HEK293 (cell line): ENCODE measurements at regions not wholly inside any gene's neighbourhood (a gene's known extent, or its start where the extent isn't known, plus 50 kb on each side); places are given as distances from the start of the nearest gene placed in this dataset.

Source experiments
- CTCF ChIA-PET: fragments of 350-600 bp; formaldehyde crosslinking; extraction: SDS; loops from one replicate; lab custom pipeline; 2021; ENCODE audit warnings: antibody characterized with exemption; lab: Yijun Ruan, JAX
- POLR2A ChIA-PET: fragments of 300-600 bp; formaldehyde crosslinking; extraction: SDS; loops from one replicate; lab custom pipeline; 2020; ENCODE audit warnings: antibody characterized with exemption, inconsistent platforms; lab: Yijun Ruan, JAX
- H3K27ac ChIP-seq: fragments of 200-500 bp; sonication (Bioruptor generic); 2 replicates; pipeline ENCODE4 v1.5.1; 2014; ENCODE audit warnings: low read depth, low read length, control low read depth, inconsistent platforms; ENCODE audit errors: extremely low read depth
- H3K36me3 ChIP-seq, 2 experiments: fragments of 200-500 bp in 1 of 2; sonication (Bioruptor generic) in 1 of 2; 1 replicate in 1 of 2; 2 replicates in 1 of 2; pipeline ENCODE4 v1.5.1; 2014 to 2017; ENCODE audit warnings: inconsistent platforms in 2 of 2, low read length in 2 of 2; ENCODE audit not compliant: control insufficient read depth in 2 of 2, insufficient read depth in 1 of 2
- H3K4me1 ChIP-seq: fragments of 200-500 bp; sonication (Bioruptor generic); 2 replicates; pipeline ENCODE4 v1.5.1; 2014; ENCODE audit warnings: mild to moderate bottlenecking, low read length, inconsistent platforms; ENCODE audit not compliant: control insufficient read depth, insufficient read depth
- H3K4me3 ChIP-seq: 2 replicates; pipeline ENCODE4 v1.5.1; 2011; ENCODE audit warnings: low read depth, mild to moderate bottlenecking, control low read depth, low read length, moderate library complexity
- H3K9me3 ChIP-seq: fragments of 200-500 bp; sonication (Bioruptor generic); 2 replicates; pipeline ENCODE4 v1.5.1; 2014; ENCODE audit warnings: low read depth, low read length, inconsistent platforms; ENCODE audit not compliant: control insufficient read depth, insufficient read depth
- FEZF1 ChIP-seq: fragments of 450-650 bp; formaldehyde crosslinking; IDR thresholded peaks from 2 replicates; pipeline ENCODE4 v1.5.1; 2016; ENCODE audit warnings: missing biosample characterization, missing genetic modification characterization
- GLI2 ChIP-seq: fragments of 450-650 bp; formaldehyde crosslinking; IDR thresholded peaks from 2 replicates; pipeline ENCODE4; 2017; ENCODE audit warnings: missing biosample characterization, missing genetic modification characterization, low read depth, borderline replicate concordance
- HOXD13 ChIP-seq: sonication (generic); formaldehyde crosslinking; IDR thresholded peaks from 2 replicates; pipeline ENCODE4 v1.8.0; 2022; ENCODE audit warnings: missing genetic modification reagents, borderline replicate concordance
- KLF1 ChIP-seq: fragments of 450-650 bp; formaldehyde crosslinking; IDR thresholded peaks from 2 replicates; pipeline ENCODE4 v1.5.1; 2016; ENCODE audit warnings: missing biosample characterization, missing genetic modification characterization
- KLF8 ChIP-seq: fragments of 450-650 bp; formaldehyde crosslinking; IDR thresholded peaks from 2 replicates; pipeline ENCODE4 v1.5.1; 2016; ENCODE audit warnings: missing biosample characterization, missing genetic modification characterization
- MEIS1 ChIP-seq: sonication (generic); formaldehyde crosslinking; IDR thresholded peaks from 2 replicates; pipeline ENCODE4 v1.8.1; 2022; ENCODE audit warnings: missing genetic modification reagents, mild to moderate bottlenecking, borderline replicate concordance
- OSR2 ChIP-seq: fragments of 450-650 bp; formaldehyde crosslinking; IDR thresholded peaks from 2 replicates; pipeline ENCODE4 v1.5.1; 2016; ENCODE audit warnings: missing biosample characterization, missing genetic modification characterization
- OVOL3 ChIP-seq: fragments of 450-650 bp; formaldehyde crosslinking; IDR thresholded peaks from 2 replicates; pipeline ENCODE4 v1.5.1; 2016; ENCODE audit warnings: missing biosample characterization, missing genetic modification characterization
- PRDM1 ChIP-seq: fragments of 450-650 bp; formaldehyde crosslinking; IDR thresholded peaks from 2 replicates; pipeline ENCODE4; 2016; ENCODE audit warnings: missing biosample characterization, missing genetic modification characterization
- ZBTB1 ChIP-seq: fragments of 450-650 bp; formaldehyde crosslinking; IDR thresholded peaks from 2 replicates; pipeline ENCODE4 v1.5.1; 2016; ENCODE audit warnings: missing biosample characterization, missing genetic modification characterization
- ZFP41 ChIP-seq: fragments of 450-650 bp; formaldehyde crosslinking; IDR thresholded peaks from 2 replicates; pipeline ENCODE4 v1.5.1; 2016; ENCODE audit warnings: missing biosample characterization, missing genetic modification characterization, borderline replicate concordance
- ZNF114 ChIP-seq: fragments of 450-650 bp; formaldehyde crosslinking; IDR thresholded peaks from 2 replicates; pipeline ENCODE4 v1.5.0; 2017; ENCODE audit warnings: missing biosample characterization, missing genetic modification characterization
- ZNF121 ChIP-seq: fragments of 450-650 bp; formaldehyde crosslinking; IDR thresholded peaks from 2 replicates; pipeline ENCODE4 v1.5.1; 2016; ENCODE audit warnings: missing biosample characterization, missing genetic modification characterization
- ZNF155 ChIP-seq: fragments of 450-650 bp; formaldehyde crosslinking; IDR thresholded peaks from 2 replicates; pipeline ENCODE4 v1.5.1; 2016; ENCODE audit warnings: missing biosample characterization, missing genetic modification characterization
- ZNF157 ChIP-seq: fragments of 450-650 bp; formaldehyde crosslinking; IDR thresholded peaks from 2 replicates; pipeline ENCODE4 v1.5.1; 2016; ENCODE audit warnings: missing biosample characterization, missing genetic modification characterization
- ZNF175 ChIP-seq: fragments of 450-650 bp; formaldehyde crosslinking; IDR thresholded peaks from 2 replicates; pipeline ENCODE4 v1.5.1; 2016; ENCODE audit warnings: missing biosample characterization, missing genetic modification characterization
- ZNF19 ChIP-seq: fragments of 450-650 bp; formaldehyde crosslinking; IDR thresholded peaks from 2 replicates; pipeline ENCODE4; 2016; ENCODE audit warnings: missing biosample characterization, missing genetic modification characterization, low read depth
- ZNF223 ChIP-seq: fragments of 450-650 bp; formaldehyde crosslinking; IDR thresholded peaks from 2 replicates; pipeline ENCODE4 v1.5.1; 2016; ENCODE audit warnings: missing biosample characterization, missing genetic modification characterization
- ZNF23 ChIP-seq: fragments of 450-650 bp; formaldehyde crosslinking; IDR thresholded peaks from 2 replicates; pipeline ENCODE4 v1.5.1; 2016; ENCODE audit warnings: missing biosample characterization, missing genetic modification characterization, borderline replicate concordance
- ZNF302 ChIP-seq: fragments of 450-650 bp; formaldehyde crosslinking; IDR thresholded peaks from 2 replicates; pipeline ENCODE4 v1.5.1; 2016; ENCODE audit warnings: missing biosample characterization, missing genetic modification characterization, low read depth
- ZNF341 ChIP-seq: fragments of 450-650 bp; formaldehyde crosslinking; IDR thresholded peaks from 2 replicates; pipeline ENCODE4; 2016; ENCODE audit warnings: low read depth, missing biosample characterization, missing genetic modification characterization
- ZNF354C ChIP-seq: fragments of 450-650 bp; formaldehyde crosslinking; IDR thresholded peaks from 2 replicates; pipeline ENCODE4 v1.5.1; 2016; ENCODE audit warnings: missing biosample characterization, missing genetic modification characterization, low read depth, borderline replicate concordance
- ZNF366 ChIP-seq: fragments of 450-650 bp; formaldehyde crosslinking; conservative IDR thresholded peaks from 2 replicates; pipeline ENCODE4 v1.5.1; 2016; ENCODE audit warnings: missing biosample characterization, missing genetic modification characterization
- ZNF544 ChIP-seq: fragments of 450-650 bp; formaldehyde crosslinking; IDR thresholded peaks from 2 replicates; pipeline ENCODE4 v1.5.0; 2017; ENCODE audit warnings: missing biosample characterization, missing genetic modification characterization
- ZNF561 ChIP-seq: fragments of 450-650 bp; IDR thresholded peaks from 2 replicates; pipeline ENCODE4 v1.5.1; 2018; ENCODE audit warnings: missing biosample characterization, missing genetic modification characterization, borderline replicate concordance
- ZNF747 ChIP-seq: fragments of 450-650 bp; formaldehyde crosslinking; IDR thresholded peaks from 2 replicates; pipeline ENCODE4 v1.5.1; 2016; ENCODE audit warnings: missing biosample characterization, missing genetic modification characterization
- ZSCAN16 ChIP-seq: fragments of 450-650 bp; formaldehyde crosslinking; IDR thresholded peaks from 2 replicates; pipeline ENCODE4 v1.5.1; 2016; ENCODE audit warnings: missing biosample characterization, missing genetic modification characterization
- ZXDB ChIP-seq: fragments of 450-650 bp; formaldehyde crosslinking; IDR thresholded peaks from 2 replicates; pipeline ENCODE4 v1.5.1; 2016; ENCODE audit warnings: missing biosample characterization, missing genetic modification characterization
- TF ChIP-seq, protein P1 (sequence below): fragments of 450-650 bp; formaldehyde crosslinking; IDR thresholded peaks from 2 replicates; pipeline ENCODE4 v1.5.1; 2016; ENCODE audit warnings: missing biosample characterization, missing genetic modification characterization
- TF ChIP-seq, protein P2 (sequence below): fragments of 450-650 bp; IDR thresholded peaks from 2 replicates; pipeline ENCODE4 v1.5.1; 2018; ENCODE audit warnings: missing biosample characterization, mild to moderate bottlenecking, missing genetic modification characterization
- TF ChIP-seq, protein P3 (sequence below): fragments of 450-650 bp; formaldehyde crosslinking; IDR thresholded peaks from 2 replicates; pipeline ENCODE4 v1.5.1; 2017; ENCODE audit warnings: missing biosample characterization, missing genetic modification characterization

DNA sequence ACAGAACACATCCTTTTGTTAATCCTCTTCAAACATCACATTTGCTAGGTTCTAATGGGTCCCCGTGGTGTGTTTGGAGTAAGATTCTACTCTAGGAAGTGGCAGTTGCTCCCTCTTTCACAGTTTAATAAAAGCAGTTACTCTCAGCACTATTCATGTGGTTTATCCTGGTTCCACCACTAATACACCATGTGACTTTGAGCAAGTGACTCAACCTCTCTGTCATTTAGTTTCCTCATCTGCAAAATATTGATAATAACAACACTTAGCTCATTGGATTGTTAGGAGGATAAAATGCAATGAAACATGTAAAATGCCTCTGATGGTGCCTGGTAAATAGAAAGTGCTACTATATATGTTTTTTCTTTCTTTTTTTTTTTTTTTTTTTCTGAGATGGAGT, 488.0 kb upstream of the NOX3 start:
- Histone ChIP-seq H3K9me3 (no peaks in the 10 kb centered on the region), H3K4me1 (no peaks in the 10 kb centered on the region), H3K4me3 (no peak overlapping the region), H3K27ac (no peak overlapping the region), H3K36me3 (no peaks in the 10 kb centered on the region)
- no peak for TF ChIP-seq HOXD13 (CRISPR knock-in tag)
- TF ChIP-seq ZNF544 (tag by site-specific recombination): no peak
- no peak for TF ChIP-seq ZNF114 (tag by site-specific recombination)
- no peak for TF ChIP-seq ZNF155 (tag by site-specific recombination)
- no peak for TF ChIP-seq KLF1
- no peak for TF ChIP-seq ZSCAN16 (tag by site-specific recombination)
- TF ChIP-seq OVOL3 (tag by site-specific recombination): no peak
- no peak for TF ChIP-seq ZNF354C
- no peak for TF ChIP-seq PRDM1
- TF ChIP-seq KLF8 (tag by site-specific recombination): no peak
- no peak for TF ChIP-seq GLI2 (tag by site-specific recombination)
- no peak for TF ChIP-seq ZNF157 (tag by site-specific recombination)
- TF ChIP-seq ZFP41 (tag by site-specific recombination): no peak
- TF ChIP-seq ZNF19 (tag by site-specific recombination): no peak
- no peak for TF ChIP-seq ZNF223 (tag by site-specific recombination)
- no peak for TF ChIP-seq ZNF747 (tag by site-specific recombination)
- TF ChIP-seq, protein P1, sequence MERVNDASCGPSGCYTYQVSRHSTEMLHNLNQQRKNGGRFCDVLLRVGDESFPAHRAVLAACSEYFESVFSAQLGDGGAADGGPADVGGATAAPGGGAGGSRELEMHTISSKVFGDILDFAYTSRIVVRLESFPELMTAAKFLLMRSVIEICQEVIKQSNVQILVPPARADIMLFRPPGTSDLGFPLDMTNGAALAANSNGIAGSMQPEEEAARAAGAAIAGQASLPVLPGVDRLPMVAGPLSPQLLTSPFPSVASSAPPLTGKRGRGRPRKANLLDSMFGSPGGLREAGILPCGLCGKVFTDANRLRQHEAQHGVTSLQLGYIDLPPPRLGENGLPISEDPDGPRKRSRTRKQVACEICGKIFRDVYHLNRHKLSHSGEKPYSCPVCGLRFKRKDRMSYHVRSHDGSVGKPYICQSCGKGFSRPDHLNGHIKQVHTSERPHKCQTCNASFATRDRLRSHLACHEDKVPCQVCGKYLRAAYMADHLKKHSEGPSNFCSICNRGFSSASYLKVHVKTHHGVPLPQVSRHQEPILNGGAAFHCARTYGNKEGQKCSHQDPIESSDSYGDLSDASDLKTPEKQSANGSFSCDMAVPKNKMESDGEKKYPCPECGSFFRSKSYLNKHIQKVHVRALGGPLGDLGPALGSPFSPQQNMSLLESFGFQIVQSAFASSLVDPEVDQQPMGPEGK (tag by site-specific recombination): no peak
- TF ChIP-seq ZNF302 (tag by site-specific recombination): no peak
- no peak for TF ChIP-seq ZNF121 (tag by site-specific recombination)
- no peak for TF ChIP-seq ZNF341 (tag by site-specific recombination)
- CTCF ChIA-PET: no interaction called here
- POLR2A ChIA-PET: no interaction called here

DNA sequence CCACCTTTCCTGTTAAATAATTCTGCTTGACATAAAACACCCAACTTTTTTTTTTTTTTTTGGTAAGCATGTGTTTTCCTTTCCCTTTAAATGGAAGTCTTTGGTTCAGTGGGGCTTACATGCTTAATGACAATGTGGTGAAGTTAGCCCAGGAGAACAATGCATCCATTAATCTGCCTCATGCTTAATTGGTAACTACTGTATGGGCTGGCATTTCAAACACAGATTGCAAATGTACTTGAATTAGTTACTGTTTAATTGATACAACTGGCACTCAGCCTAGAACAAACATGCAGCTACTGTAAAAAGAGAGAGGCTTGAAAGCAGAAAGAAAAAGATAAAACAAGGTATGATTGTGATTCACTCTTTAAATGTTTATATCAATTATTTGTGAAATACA, 483.6 kb upstream of the NOX3 start:
- no peaks in the 10 kb centered on the region for H3K9me3 ChIP-seq
- H3K4me1 ChIP-seq: no peaks in the 10 kb centered on the region
- ChIA-PET CTCF (no interaction called here), POLR2A (no interaction called here)
- no peaks in the 10 kb centered on the region for H3K36me3 ChIP-seq
- H3K4me3 ChIP-seq: no peak overlapping the region
- H3K27ac ChIP-seq: no peak overlapping the region
- TF ChIP-seq ZNF175 (tag by site-specific recombination) (no peak), ZNF366 (tag by site-specific recombination) (no peak), OSR2 (no peak), ZBTB1 (tag by site-specific recombination) (no peak), ZNF23 (tag by site-specific recombination) (no peak), ZNF561 (tag by site-specific recombination) (no peak), MEIS1 (CRISPR knock-in tag) (no peak), ZXDB (no peak), FEZF1 (tag by site-specific recombination) (no peak)
- TF ChIP-seq, protein P2, sequence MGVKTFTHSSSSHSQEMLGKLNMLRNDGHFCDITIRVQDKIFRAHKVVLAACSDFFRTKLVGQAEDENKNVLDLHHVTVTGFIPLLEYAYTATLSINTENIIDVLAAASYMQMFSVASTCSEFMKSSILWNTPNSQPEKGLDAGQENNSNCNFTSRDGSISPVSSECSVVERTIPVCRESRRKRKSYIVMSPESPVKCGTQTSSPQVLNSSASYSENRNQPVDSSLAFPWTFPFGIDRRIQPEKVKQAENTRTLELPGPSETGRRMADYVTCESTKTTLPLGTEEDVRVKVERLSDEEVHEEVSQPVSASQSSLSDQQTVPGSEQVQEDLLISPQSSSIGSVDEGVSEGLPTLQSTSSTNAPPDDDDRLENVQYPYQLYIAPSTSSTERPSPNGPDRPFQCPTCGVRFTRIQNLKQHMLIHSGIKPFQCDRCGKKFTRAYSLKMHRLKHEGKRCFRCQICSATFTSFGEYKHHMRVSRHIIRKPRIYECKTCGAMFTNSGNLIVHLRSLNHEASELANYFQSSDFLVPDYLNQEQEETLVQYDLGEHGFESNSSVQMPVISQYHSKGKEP (tag by site-specific recombination): no peak
- TF ChIP-seq, protein P3, sequence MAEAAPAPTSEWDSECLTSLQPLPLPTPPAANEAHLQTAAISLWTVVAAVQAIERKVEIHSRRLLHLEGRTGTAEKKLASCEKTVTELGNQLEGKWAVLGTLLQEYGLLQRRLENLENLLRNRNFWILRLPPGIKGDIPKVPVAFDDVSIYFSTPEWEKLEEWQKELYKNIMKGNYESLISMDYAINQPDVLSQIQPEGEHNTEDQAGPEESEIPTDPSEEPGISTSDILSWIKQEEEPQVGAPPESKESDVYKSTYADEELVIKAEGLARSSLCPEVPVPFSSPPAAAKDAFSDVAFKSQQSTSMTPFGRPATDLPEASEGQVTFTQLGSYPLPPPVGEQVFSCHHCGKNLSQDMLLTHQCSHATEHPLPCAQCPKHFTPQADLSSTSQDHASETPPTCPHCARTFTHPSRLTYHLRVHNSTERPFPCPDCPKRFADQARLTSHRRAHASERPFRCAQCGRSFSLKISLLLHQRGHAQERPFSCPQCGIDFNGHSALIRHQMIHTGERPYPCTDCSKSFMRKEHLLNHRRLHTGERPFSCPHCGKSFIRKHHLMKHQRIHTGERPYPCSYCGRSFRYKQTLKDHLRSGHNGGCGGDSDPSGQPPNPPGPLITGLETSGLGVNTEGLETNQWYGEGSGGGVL (tag by site-specific recombination): no peak
